A549 (cell line): ENCODE measurements at regions not wholly inside any gene's neighbourhood (a gene's known extent, or its start where the extent isn't known, plus 50 kb on each side); places are given as distances from the start of the nearest gene placed in this dataset.

Experiments
- ATAC-seq, 2 experiments: fragments of 200-7000 bp in 1 of 2; fragments of >200 bp in 1 of 2; cut with Nextera tagmentation in 1 of 2; cut with Tn5 transposase in 1 of 2; 3 replicates each; pipeline versions ENCODE4 v1.8.0 to v1.9.1; 2018 to 2020; ENCODE audit warnings: mild to moderate bottlenecking in 1 of 2, moderate library complexity in 1 of 2
- CTCF ChIA-PET: fragments of 300-600 bp; sonication (Branson Sonifier 250); formaldehyde crosslinking; extraction: SDS; loops from one replicate; lab custom pipeline; 2021; ENCODE audit warnings: antibody characterized with exemption, inconsistent platforms; lab: Yijun Ruan, JAX
- POLR2A ChIA-PET: fragments of 350-600 bp; formaldehyde crosslinking; extraction: SDS; loops from one replicate; lab custom pipeline; 2021; ENCODE audit warnings: antibody characterized with exemption, inconsistent platforms; lab: Yijun Ruan, JAX
- DNase-seq, 2 experiments: peaks; one replicate each; pipeline versions ENCODE4 v3.0.0 to v3.0.0-alpha.2; 2011 to 2016; ENCODE audit warnings: low read depth in 1 of 2, low spot score in 1 of 2
- FAIRE-seq: peaks from 2 replicates; lab custom pipeline; 2011; peaks lifted over from hg19 to GRCh38; lab: Jason Lieb, UNC
- H3K27ac ChIP-seq, 2 experiments: fragments of >200 bp; sonication (Bioruptor Twin); formaldehyde crosslinking; 3 replicates each; pipeline ENCODE4 v1.5.1; 2016 to 2017
- H3K4me1 ChIP-seq: fragments of >200 bp; sonication (Bioruptor Twin); formaldehyde crosslinking; 3 replicates; pipeline ENCODE4 v1.6.1; 2016
- H3K4me2 ChIP-seq: fragments of >200 bp; sonication (Bioruptor Twin); formaldehyde crosslinking; 3 replicates; pipeline ENCODE4 v1.6.1; 2016
- H3K4me3 ChIP-seq: fragments of >200 bp; sonication (Bioruptor Twin); formaldehyde crosslinking; 3 replicates; pipeline ENCODE4 v1.5.1; 2016
- H3K9me3 ChIP-seq: fragments of >200 bp; sonication (Bioruptor Twin); formaldehyde crosslinking; 3 replicates; pipeline ENCODE4 v1.6.1; 2016
- CEBPB ChIP-seq, 2 experiments: fragments of >200 bp in 1 of 2; sonication (Bioruptor Twin) in 1 of 2; formaldehyde crosslinking in 1 of 2; IDR thresholded peaks; 2 replicates each; pipeline ENCODE4 v1.6.1; 2012 to 2016
- CHD2 ChIP-seq: fragments of 150-350 bp; IDR thresholded peaks from 2 replicates; pipeline ENCODE4 v1.6.1; 2014; ENCODE audit warnings: low read length; ENCODE audit not compliant: partially characterized antibody
- EHF ChIP-seq: fragments of 250-450 bp; sonication (Bioruptor Pico); IDR thresholded peaks from 2 replicates; pipeline ENCODE4 v1.5.0; 2020; ENCODE audit warnings: mild to moderate bottlenecking
- ESRRA ChIP-seq: fragments of 150-350 bp; IDR thresholded peaks from 2 replicates; pipeline ENCODE4 v1.6.1; 2014; ENCODE audit warnings: mild to moderate bottlenecking, low read length, borderline replicate concordance
- GATA3 ChIP-seq: IDR thresholded peaks from 2 replicates; pipeline ENCODE4 v1.6.1; 2012; ENCODE audit warnings: borderline replicate concordance
- HEYL ChIP-seq: fragments of 250-450 bp; sonication (Bioruptor Pico); IDR thresholded peaks from 2 replicates; pipeline ENCODE4 v1.8.0; 2021; ENCODE audit warnings: mild to moderate bottlenecking, moderate library complexity
- HOXA7 ChIP-seq: fragments of 250-450 bp; sonication (Bioruptor Pico); IDR thresholded peaks from 2 replicates; pipeline ENCODE4 v1.5.0; 2020; ENCODE audit warnings: mild to moderate bottlenecking, moderate library complexity
- HOXB5 ChIP-seq: fragments of 250-450 bp; sonication (Bioruptor Pico); IDR thresholded peaks from 2 replicates; pipeline ENCODE4 v1.5.0; 2020; ENCODE audit warnings: mild to moderate bottlenecking, moderate library complexity
- JUN ChIP-seq, 2 experiments: fragments of >200 bp; sonication (Bioruptor Twin); formaldehyde crosslinking; IDR thresholded peaks; 2 replicates in 1 of 2; 3 replicates in 1 of 2; pipeline ENCODE4 v1.6.1; 2016 to 2017
- JUNB ChIP-seq: fragments of >200 bp; sonication (Bioruptor Twin); formaldehyde crosslinking; IDR thresholded peaks from 2 replicates; pipeline ENCODE4 v1.6.1; 2016
- MYC ChIP-seq: IDR thresholded peaks from 2 replicates; pipeline ENCODE4 v1.6.1; 2012; ENCODE audit warnings: mild to moderate bottlenecking, inconsistent platforms, low read length, improper control_type of control experiment, borderline replicate concordance
- POLR2A ChIP-seq: IDR thresholded peaks from 2 replicates; pipeline ENCODE4 v1.6.1; 2012; ENCODE audit warnings: mild to moderate bottlenecking, low read length
- RAD21 ChIP-seq, 2 experiments: fragments of >200 bp in 1 of 2; sonication (Bioruptor Twin) in 1 of 2; formaldehyde crosslinking in 1 of 2; IDR thresholded peaks in 1 of 2; conservative IDR thresholded peaks in 1 of 2; 2 replicates in 1 of 2; 3 replicates in 1 of 2; pipeline ENCODE4 v1.6.1; 2012 to 2018; ENCODE audit warnings: inconsistent platforms in 1 of 2
- RARB ChIP-seq: fragments of 250-450 bp; sonication (Bioruptor Pico); IDR thresholded peaks from 2 replicates; pipeline ENCODE4 v1.8.0; 2021; ENCODE audit warnings: mild to moderate bottlenecking, moderate library complexity
- RFX5 ChIP-seq: fragments of 450-650 bp; IDR thresholded peaks from 2 replicates; pipeline ENCODE4 v1.7.1; 2014; ENCODE audit warnings: antibody characterized with exemption, mild to moderate bottlenecking, moderate library complexity
- RNF2 ChIP-seq: fragments of 200-600 bp; sonication (generic); IDR thresholded peaks from 2 replicates; pipeline ENCODE4 v1.6.1; 2016; ENCODE audit warnings: low read depth, mild to moderate bottlenecking, antibody characterized with exemption, moderate library complexity, borderline replicate concordance
- SMC3 ChIP-seq: fragments of >200 bp; sonication (Bioruptor Twin); formaldehyde crosslinking; IDR thresholded peaks from 3 replicates; pipeline ENCODE4 v1.6.1; 2018; ENCODE audit warnings: inconsistent platforms
- SREBF2 ChIP-seq: fragments of 450-650 bp; IDR thresholded peaks from 2 replicates; pipeline ENCODE4 v1.6.1; 2014; ENCODE audit warnings: mild to moderate bottlenecking, moderate library complexity
- TP53 ChIP-seq: fragments of 250-450 bp; sonication (Bioruptor Pico); IDR thresholded peaks from 2 replicates; pipeline ENCODE4 v1.5.0; 2021; ENCODE audit warnings: mild to moderate bottlenecking, moderate library complexity
- ZFP36 ChIP-seq: fragments of 450-650 bp; IDR thresholded peaks from 2 replicates; pipeline ENCODE4 v1.6.1; 2014; ENCODE audit warnings: borderline replicate concordance; ENCODE audit not compliant: partially characterized antibody
- ZSCAN20 ChIP-seq: fragments of 250-450 bp; sonication (Bioruptor Pico); IDR thresholded peaks from 2 replicates; pipeline ENCODE4 v1.8.0; 2022; ENCODE audit warnings: mild to moderate bottlenecking, moderate library complexity
- WGBS: methylation state at CpG from one replicate; pipeline ENCODE4 v1.1.6; 2017; ENCODE audit errors: missing lambda C conversion rate; 5-methylcytosine and 5-hydroxymethylcytosine counted together
- TF ChIP-seq, protein P1 (sequence below): fragments of 450-650 bp; IDR thresholded peaks from 2 replicates; pipeline ENCODE4 v1.6.1; 2014; ENCODE audit warnings: antibody characterized with exemption
- TF ChIP-seq, protein P2 (sequence below): IDR thresholded peaks from 2 replicates; pipeline ENCODE4 v1.6.1; 2012
- TF ChIP-seq, protein P3 (sequence below): IDR thresholded peaks from 2 replicates; pipeline ENCODE4 v1.6.1; 2012; ENCODE audit warnings: low read depth, borderline replicate concordance
- TF ChIP-seq, protein P4 (sequence below): fragments of >200 bp; sonication (Bioruptor Twin); formaldehyde crosslinking; IDR thresholded peaks from 2 replicates; pipeline ENCODE4 v1.6.1; 2016
- TF ChIP-seq, protein P5 (sequence below): fragments of 250-450 bp; sonication (Bioruptor Pico); IDR thresholded peaks from 2 replicates; pipeline ENCODE4 v1.5.0; 2021; ENCODE audit warnings: mild to moderate bottlenecking, moderate library complexity, borderline replicate concordance

GRCh38 chr11:4211991-4212390 lies 117.4 kb downstream of the RRM1 start:
- no peak for TF ChIP-seq MYC
- TF ChIP-seq CEBPB (IDR thresholded peaks at IDR 0.05) = no peak
- TF ChIP-seq, protein P1, sequence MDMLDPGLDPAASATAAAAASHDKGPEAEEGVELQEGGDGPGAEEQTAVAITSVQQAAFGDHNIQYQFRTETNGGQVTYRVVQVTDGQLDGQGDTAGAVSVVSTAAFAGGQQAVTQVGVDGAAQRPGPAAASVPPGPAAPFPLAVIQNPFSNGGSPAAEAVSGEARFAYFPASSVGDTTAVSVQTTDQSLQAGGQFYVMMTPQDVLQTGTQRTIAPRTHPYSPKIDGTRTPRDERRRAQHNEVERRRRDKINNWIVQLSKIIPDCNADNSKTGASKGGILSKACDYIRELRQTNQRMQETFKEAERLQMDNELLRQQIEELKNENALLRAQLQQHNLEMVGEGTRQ = no peak
- TF ChIP-seq, protein P2, sequence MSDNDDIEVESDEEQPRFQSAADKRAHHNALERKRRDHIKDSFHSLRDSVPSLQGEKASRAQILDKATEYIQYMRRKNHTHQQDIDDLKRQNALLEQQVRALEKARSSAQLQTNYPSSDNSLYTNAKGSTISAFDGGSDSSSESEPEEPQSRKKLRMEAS = no peak
- no peak for TF ChIP-seq SREBF2
- TF ChIP-seq JUNB = no peak
- TF ChIP-seq, protein P3, sequence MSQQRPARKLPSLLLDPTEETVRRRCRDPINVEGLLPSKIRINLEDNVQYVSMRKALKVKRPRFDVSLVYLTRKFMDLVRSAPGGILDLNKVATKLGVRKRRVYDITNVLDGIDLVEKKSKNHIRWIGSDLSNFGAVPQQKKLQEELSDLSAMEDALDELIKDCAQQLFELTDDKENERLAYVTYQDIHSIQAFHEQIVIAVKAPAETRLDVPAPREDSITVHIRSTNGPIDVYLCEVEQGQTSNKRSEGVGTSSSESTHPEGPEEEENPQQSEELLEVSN = no peak
- TF ChIP-seq EHF (CRISPR knock-in tag) = no peak
- no peak for TF ChIP-seq ZFP36
- Histone ChIP-seq H3K27ac (no peak overlapping the region), H3K9me3 (no peaks in the 10 kb centered on the region), H3K4me2 (no peak overlapping the region), H3K4me3 (no peak overlapping the region), H3K4me1 (no peaks in the 10 kb centered on the region)
- ChIA-PET POLR2A (no interaction called here), CTCF (interaction anchor here (1.3 kb wide), 1 partner anchor 327 kb away, joined by 3 read pairs; no protein-coding TSS in a partner anchor)
- FAIRE-seq (no peak), DNase-seq (no peak), ATAC-seq (no peak)
- 58% methylated on average over 24 of the region's 24 CpGs for WGBS

- Histone ChIP-seq H3K4me1 (no peaks in the 10 kb centered on the region), H3K9me3 (no peaks in the 10 kb centered on the region), H3K27ac (no peak overlapping the region), H3K4me2 (no peak overlapping the region), H3K4me3 (no peak overlapping the region)
- POLR2A ChIA-PET = no interaction called here
- peak in 1 of 2 experiments; percentile 74; a peak in 3 of 6 replicates for ATAC-seq
- TF ChIP-seq EHF (CRISPR knock-in tag) (no peak), RFX5 (no peak), SMC3 (no peak), JUN (IDR thresholded peaks at IDR 0.05) (no peak), POLR2A (no peak), RARB (CRISPR knock-in tag) (no peak), SREBF2 (no peak), GATA3 (no peak), TP53 (no peak), RNF2 (no peak), HEYL (CRISPR knock-in tag) (no peak), RAD21 (conservative IDR thresholded peaks at IDR 0.05 in 1 of 2, IDR thresholded peaks at IDR 0.05 in 1 of 2) (no peak), ESRRA (no peak), HOXB5 (no peak), HOXA7 (CRISPR knock-in tag) (no peak), ZSCAN20 (no peak), CHD2 (no peak)
- TF ChIP-seq, protein P4, sequence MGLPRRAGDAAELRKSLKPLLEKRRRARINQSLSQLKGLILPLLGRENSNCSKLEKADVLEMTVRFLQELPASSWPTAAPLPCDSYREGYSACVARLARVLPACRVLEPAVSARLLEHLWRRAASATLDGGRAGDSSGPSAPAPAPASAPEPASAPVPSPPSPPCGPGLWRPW = no peak
- TF ChIP-seq, protein P5, sequence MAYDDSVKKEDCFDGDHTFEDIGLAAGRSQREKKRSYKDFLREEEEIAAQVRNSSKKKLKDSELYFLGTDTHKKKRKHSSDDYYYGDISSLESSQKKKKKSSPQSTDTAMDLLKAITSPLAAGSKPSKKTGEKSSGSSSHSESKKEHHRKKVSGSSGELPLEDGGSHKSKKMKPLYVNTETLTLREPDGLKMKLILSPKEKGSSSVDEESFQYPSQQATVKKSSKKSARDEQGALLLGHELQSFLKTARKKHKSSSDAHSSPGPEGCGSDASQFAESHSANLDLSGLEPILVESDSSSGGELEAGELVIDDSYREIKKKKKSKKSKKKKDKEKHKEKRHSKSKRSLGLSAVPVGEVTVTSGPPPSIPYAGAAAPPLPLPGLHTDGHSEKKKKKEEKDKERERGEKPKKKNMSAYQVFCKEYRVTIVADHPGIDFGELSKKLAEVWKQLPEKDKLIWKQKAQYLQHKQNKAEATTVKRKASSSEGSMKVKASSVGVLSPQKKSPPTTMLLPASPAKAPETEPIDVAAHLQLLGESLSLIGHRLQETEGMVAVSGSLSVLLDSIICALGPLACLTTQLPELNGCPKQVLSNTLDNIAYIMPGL (CRISPR knock-in tag) = no peak
- TF ChIP-seq, protein P1 = no peak
- peak in 1 of 2 experiments; percentile 9 for DNase-seq
- no peak for FAIRE-seq
- CTCF ChIA-PET = interaction anchor here (0.8 to 3.0 kb wide), 4 partner anchors 16 to 433 kb away, joined by 3 to 31 read pairs (median 6); partner anchors contain the start of gene OR51D1
- WGBS = 54% methylated on average over 9 of the region's 9 CpGs
Observed at GRCh38 chr11:4203603-4204360, 109.2 kb downstream of the RRM1 start.
